ENCODE measurements at regions not wholly inside any gene's neighbourhood (a gene's known extent, or its start where the extent isn't known, plus 50 kb on each side); places are given as distances from the start of the nearest gene placed in this dataset.

GRCh38 chr11:25628030-25628429 lies 703.9 kb upstream of the ANO3 start:
- TF ChIP-seq POLR2A (IDR thresholded peaks at IDR 0.05), result no peak
- TF ChIP-seq EP300 (IDR thresholded peaks at IDR 0.05), result no peak
- TF ChIP-seq, protein P1, sequence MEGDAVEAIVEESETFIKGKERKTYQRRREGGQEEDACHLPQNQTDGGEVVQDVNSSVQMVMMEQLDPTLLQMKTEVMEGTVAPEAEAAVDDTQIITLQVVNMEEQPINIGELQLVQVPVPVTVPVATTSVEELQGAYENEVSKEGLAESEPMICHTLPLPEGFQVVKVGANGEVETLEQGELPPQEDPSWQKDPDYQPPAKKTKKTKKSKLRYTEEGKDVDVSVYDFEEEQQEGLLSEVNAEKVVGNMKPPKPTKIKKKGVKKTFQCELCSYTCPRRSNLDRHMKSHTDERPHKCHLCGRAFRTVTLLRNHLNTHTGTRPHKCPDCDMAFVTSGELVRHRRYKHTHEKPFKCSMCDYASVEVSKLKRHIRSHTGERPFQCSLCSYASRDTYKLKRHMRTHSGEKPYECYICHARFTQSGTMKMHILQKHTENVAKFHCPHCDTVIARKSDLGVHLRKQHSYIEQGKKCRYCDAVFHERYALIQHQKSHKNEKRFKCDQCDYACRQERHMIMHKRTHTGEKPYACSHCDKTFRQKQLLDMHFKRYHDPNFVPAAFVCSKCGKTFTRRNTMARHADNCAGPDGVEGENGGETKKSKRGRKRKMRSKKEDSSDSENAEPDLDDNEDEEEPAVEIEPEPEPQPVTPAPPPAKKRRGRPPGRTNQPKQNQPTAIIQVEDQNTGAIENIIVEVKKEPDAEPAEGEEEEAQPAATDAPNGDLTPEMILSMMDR (IDR thresholded peaks at IDR 0.05), result no peak

All from upper lobe of left lung (tissue), 4 donors.